Mesenchymal stem cell (in vitro differentiated cells and primary cell): ENCODE measurements at regions not wholly inside any gene's neighbourhood (a gene's known extent, or its start where the extent isn't known, plus 50 kb on each side); places are given as distances from the start of the nearest gene placed in this dataset.

ENCODE experiments used
- DNase-seq: peaks from one replicate; pipeline ENCODE4 v3.0.0-alpha.2; 2013
- H2AFZ ChIP-seq: one replicate; pipeline ENCODE4 v1.6.1; 2013; ENCODE audit warnings: low read depth, mild to moderate bottlenecking, control low read depth, inconsistent platforms, low read length, moderate library complexity
- H2AK5ac ChIP-seq: 2 replicates; pipeline ENCODE4 v1.6.1; 2013; ENCODE audit warnings: low read length, moderate library complexity, mild to moderate bottlenecking, inconsistent platforms; ENCODE audit not compliant: severe bottlenecking
- H2BK120ac ChIP-seq: one replicate; pipeline ENCODE4 v1.6.1; 2013; ENCODE audit warnings: low read depth, mild to moderate bottlenecking, inconsistent platforms, low read length, moderate library complexity
- H2BK12ac ChIP-seq, 2 experiments: one replicate each; pipeline ENCODE4 v1.6.1; 2013; ENCODE audit warnings: inconsistent platforms in 2 of 2, low read length in 2 of 2, mild to moderate bottlenecking in 2 of 2, moderate library complexity in 2 of 2, control low read depth in 1 of 2
- H2BK15ac ChIP-seq: one replicate; pipeline ENCODE4 v1.6.1; 2013; ENCODE audit warnings: mild to moderate bottlenecking, low read depth, inconsistent platforms; ENCODE audit not compliant: poor library complexity, severe bottlenecking
- H2BK5ac ChIP-seq: 2 replicates; pipeline ENCODE4 v1.6.1; 2013; ENCODE audit warnings: low read depth, mild to moderate bottlenecking, low read length, control low read depth, inconsistent platforms; ENCODE audit not compliant: poor library complexity, severe bottlenecking
- H3K14ac ChIP-seq, 2 experiments: one replicate each; pipeline ENCODE4 v1.6.1; 2013; ENCODE audit warnings: inconsistent platforms in 2 of 2, low read length in 2 of 2, control low read depth in 1 of 2, mild to moderate bottlenecking in 1 of 2, moderate library complexity in 1 of 2
- H3K18ac ChIP-seq, 2 experiments: one replicate each; pipeline ENCODE4 v1.6.1; 2013; ENCODE audit warnings: inconsistent platforms in 2 of 2, low read length in 2 of 2, control low read depth in 1 of 2, low read depth in 1 of 2, mild to moderate bottlenecking in 1 of 2
- H3K23ac ChIP-seq, 2 experiments: one replicate each; pipeline ENCODE4 v1.6.1; 2013; ENCODE audit warnings: inconsistent platforms in 2 of 2, low read length in 2 of 2, mild to moderate bottlenecking in 2 of 2, moderate library complexity in 2 of 2, control low read depth in 1 of 2
- H3K27ac ChIP-seq: 2 replicates; pipeline ENCODE4 v1.5.1; 2013; ENCODE audit warnings: mild to moderate bottlenecking, moderate library complexity, low read length, control low read depth, inconsistent platforms; ENCODE audit not compliant: poor library complexity, severe bottlenecking
- H3K27me3 ChIP-seq, 2 experiments: 2 replicates each; pipeline versions ENCODE4 v1.6.1 to v1.7.0; 2013; ENCODE audit warnings: low read length in 2 of 2, mild to moderate bottlenecking in 2 of 2, moderate library complexity in 2 of 2, control low read depth in 1 of 2, inconsistent platforms in 1 of 2; ENCODE audit not compliant: control insufficient read depth in 1 of 2, insufficient read depth in 1 of 2
- H3K36me3 ChIP-seq, 2 experiments: 2 replicates each; pipeline versions ENCODE4 v1.6.1 to v1.7.0; 2013; ENCODE audit warnings: low read length in 2 of 2, control low read depth in 1 of 2, inconsistent platforms in 1 of 2, low read depth in 1 of 2, mild to moderate bottlenecking in 1 of 2; ENCODE audit not compliant: insufficient read depth in 2 of 2, control insufficient read depth in 1 of 2
- H3K4ac ChIP-seq, 2 experiments: one replicate each; pipeline ENCODE4 v1.6.1; 2013; ENCODE audit warnings: inconsistent platforms in 2 of 2, low read length in 2 of 2, mild to moderate bottlenecking in 2 of 2, moderate library complexity in 2 of 2, control low read depth in 1 of 2, low read depth in 1 of 2
- H3K4me1 ChIP-seq: 2 replicates; pipeline ENCODE4 v1.6.1; 2013; ENCODE audit warnings: low read depth, low read length, control low read depth; ENCODE audit not compliant: control insufficient read depth, insufficient read depth
- H3K4me2 ChIP-seq: 2 replicates; pipeline ENCODE4 v1.6.1; 2013; ENCODE audit warnings: low read length, mild to moderate bottlenecking, inconsistent platforms; ENCODE audit not compliant: poor library complexity, severe bottlenecking
- H3K4me3 ChIP-seq, 2 experiments: 2 replicates each; pipeline versions ENCODE4 v1.5.1 to v1.7.0; 2013; ENCODE audit warnings: low read length in 2 of 2, mild to moderate bottlenecking in 2 of 2, control low read depth in 1 of 2, low read depth in 1 of 2; ENCODE audit not compliant: insufficient read depth in 1 of 2
- H3K79me1 ChIP-seq: replicated peaks from 2 replicates; pipeline ENCODE4 v1.6.1; 2013; ENCODE audit warnings: mild to moderate bottlenecking, control low read depth, low read length, inconsistent platforms; ENCODE audit not compliant: poor library complexity, severe bottlenecking
- H3K9ac ChIP-seq: 2 replicates; pipeline ENCODE4 v1.7.0; 2013; ENCODE audit warnings: mild to moderate bottlenecking, low read length, moderate library complexity
- H3K9me3 ChIP-seq: 2 replicates; pipeline ENCODE4 v1.7.0; 2013; ENCODE audit warnings: mild to moderate bottlenecking, low read length; ENCODE audit not compliant: control insufficient read depth
- H4K8ac ChIP-seq: one replicate; pipeline ENCODE4 v1.6.1; 2013; ENCODE audit warnings: inconsistent platforms, mild to moderate bottlenecking, low read length, moderate library complexity
- H4K91ac ChIP-seq: one replicate; pipeline ENCODE4 v1.6.1; 2013; ENCODE audit warnings: mild to moderate bottlenecking, low read length, inconsistent platforms
- WGBS: methylation state at CpG from one replicate; pipeline ENCODE4 v1.1.7; 2013; ENCODE audit warnings: mixed read lengths; 5-methylcytosine and 5-hydroxymethylcytosine counted together

GRCh38 chr4:163273922-163274321 is 58.5 kb downstream of the NPY1R start:
- no peak overlapping the region for H3K4ac ChIP-seq
- H3K4me2 ChIP-seq = no peak overlapping the region
- H4K8ac ChIP-seq = no peak overlapping the region
- no peak overlapping the region for H2BK12ac ChIP-seq
- no peak overlapping the region for H3K23ac ChIP-seq
- no peaks in the 10 kb centered on the region for H3K27me3 ChIP-seq
- no peak overlapping the region for H2BK120ac ChIP-seq
- H3K4me1 ChIP-seq = no peaks in the 10 kb centered on the region
- H2AK5ac ChIP-seq = no peak overlapping the region
- DNase-seq = no peak
- H2BK5ac ChIP-seq = no peak overlapping the region
- no peak overlapping the region for H4K91ac ChIP-seq
- no peak overlapping the region for H3K4me3 ChIP-seq
- no peak overlapping the region for H3K9ac ChIP-seq
- no peaks in the 10 kb centered on the region for H3K9me3 ChIP-seq
- H2AFZ ChIP-seq = no peak overlapping the region
- no peak overlapping the region for H3K27ac ChIP-seq
- H3K79me1 ChIP-seq = no peaks in the 10 kb centered on the region
- H3K36me3 ChIP-seq = no peaks in the 10 kb centered on the region
- WGBS = 87% methylated on average over 6 of the region's 7 CpGs
- no peak overlapping the region for H3K14ac ChIP-seq
- no peak overlapping the region for H2BK15ac ChIP-seq
- no peak overlapping the region for H3K18ac ChIP-seq

- no peak overlapping the region for H3K4me2 ChIP-seq
- no peak overlapping the region for H2BK15ac ChIP-seq
- H3K27ac ChIP-seq = no peak overlapping the region
- H4K8ac ChIP-seq = no peak overlapping the region
- H3K4ac ChIP-seq = no peak overlapping the region
- no CpG with 5 or more reads among the region's 1 CpG for WGBS
- H3K23ac ChIP-seq = no peak overlapping the region
- H3K36me3 ChIP-seq = no peaks in the 10 kb centered on the region
- no peak overlapping the region for H3K4me3 ChIP-seq
- no peaks in the 10 kb centered on the region for H3K79me1 ChIP-seq
- H2BK5ac ChIP-seq = no peak overlapping the region
- no peak overlapping the region for H3K18ac ChIP-seq
- H3K4me1 ChIP-seq = no peaks in the 10 kb centered on the region
- no peak overlapping the region for H2BK12ac ChIP-seq
- no peak overlapping the region for H2BK120ac ChIP-seq
- H4K91ac ChIP-seq = no peak overlapping the region
- H2AFZ ChIP-seq = no peak overlapping the region
- no peaks in the 10 kb centered on the region for H3K27me3 ChIP-seq
- no peak overlapping the region for H3K9ac ChIP-seq
- no peak for DNase-seq
- no peak overlapping the region for H3K14ac ChIP-seq
- no peaks in the 10 kb centered on the region for H3K9me3 ChIP-seq
- H2AK5ac ChIP-seq = no peak overlapping the region
Measured at GRCh38 chr4:163273203-163273602, 59.2 kb downstream of the NPY1R start.

GRCh38 chr4:163271555-163272127 is 60.8 kb downstream of the NPY1R start:
- no peak overlapping the region for H2BK5ac ChIP-seq
- WGBS = 41% methylated on average over 1 of the region's 2 CpGs
- no peak overlapping the region for H2BK12ac ChIP-seq
- no peak overlapping the region for H4K8ac ChIP-seq
- no peaks in the 10 kb centered on the region for H3K36me3 ChIP-seq
- no peak overlapping the region for H2AK5ac ChIP-seq
- H3K4me1 ChIP-seq = no peaks in the 10 kb centered on the region
- DNase-seq = no peak
- H3K79me1 ChIP-seq = no peaks in the 10 kb centered on the region
- no peak overlapping the region for H3K27ac ChIP-seq
- no peak overlapping the region for H2BK15ac ChIP-seq
- H3K23ac ChIP-seq = no peak overlapping the region
- H4K91ac ChIP-seq = no peak overlapping the region
- H3K27me3 ChIP-seq = no peaks in the 10 kb centered on the region
- H3K4me3 ChIP-seq = no peak overlapping the region
- no peak overlapping the region for H3K9ac ChIP-seq
- H3K4ac ChIP-seq = no peak overlapping the region
- no peak overlapping the region for H3K18ac ChIP-seq
- H2BK120ac ChIP-seq = no peak overlapping the region
- H3K9me3 ChIP-seq = no peaks in the 10 kb centered on the region
- H3K4me2 ChIP-seq = no peak overlapping the region
- H3K14ac ChIP-seq = no peak overlapping the region
- no peak overlapping the region for H2AFZ ChIP-seq

- no peaks in the 10 kb centered on the region for H3K9me3 ChIP-seq
- H3K18ac ChIP-seq = no peak overlapping the region
- no peak overlapping the region for H4K91ac ChIP-seq
- H3K4me2 ChIP-seq = no peak overlapping the region
- no peak overlapping the region for H3K23ac ChIP-seq
- no peak overlapping the region for H3K4me3 ChIP-seq
- H2BK12ac ChIP-seq = no peak overlapping the region
- H3K79me1 ChIP-seq = no peaks in the 10 kb centered on the region
- no peak overlapping the region for H2BK5ac ChIP-seq
- no peak overlapping the region for H4K8ac ChIP-seq
- no peak overlapping the region for H3K14ac ChIP-seq
- WGBS = 80% methylated on average over 5 of the region's 5 CpGs
- H3K4ac ChIP-seq = no peak overlapping the region
- no peaks in the 10 kb centered on the region for H3K4me1 ChIP-seq
- H2BK15ac ChIP-seq = no peak overlapping the region
- no peak overlapping the region for H2AK5ac ChIP-seq
- no peaks in the 10 kb centered on the region for H3K27me3 ChIP-seq
- no peak overlapping the region for H2BK120ac ChIP-seq
- H3K27ac ChIP-seq = no peak overlapping the region
- H2AFZ ChIP-seq = no peak overlapping the region
- no peaks in the 10 kb centered on the region for H3K36me3 ChIP-seq
- DNase-seq = no peak
- no peak overlapping the region for H3K9ac ChIP-seq
Measured at GRCh38 chr4:163269869-163270268, 62.5 kb downstream of the NPY1R start.
